ENCODE measurements at regions not wholly inside any gene's neighbourhood (a gene's known extent, or its start where the extent isn't known, plus 50 kb on each side); places are given as distances from the start of the nearest gene placed in this dataset.

- Histone ChIP-seq H3K9me2 (replicated peaks; ENCODE audit: insufficient read depth) (no peaks in the 10 kb centered on the region), H2AFZ (no peak overlapping the region), H3K4me2 (no peak overlapping the region), H3K4me1 (ENCODE audit: insufficient read depth) (no peaks in the 10 kb centered on the region), H3K27me3 (no peaks in the 10 kb centered on the region), H3K36me3 (replicated peaks; ENCODE audit: insufficient read depth, low read depth) (no peaks in the 10 kb centered on the region), H4K20me1 (ENCODE audit: insufficient read depth, poor library complexity, severe bottlenecking) (no peaks in the 10 kb centered on the region), H3K4me3 (no peak overlapping the region), H3K9me3 (ENCODE audit: low read depth) (no peaks in the 10 kb centered on the region), H3K27ac (no peak overlapping the region), H3K79me2 (no peaks in the 10 kb centered on the region)
- no peak for TF ChIP-seq EZH2phosphoT487 (IDR thresholded peaks at IDR 0.05; ENCODE audit: low read depth, severe bottlenecking, unreplicated experiment)
- TF ChIP-seq EZH2 (IDR thresholded peaks at IDR 0.05; ENCODE audit: borderline replicate concordance), result no peak
- no peak for TF ChIP-seq CTCF (IDR thresholded peaks at IDR 0.05; ENCODE audit: poor library complexity)
- DNase-seq (ENCODE audit: low spot score), result no peak
- 75% methylated on average over 8 of the region's 8 CpGs for WGBS (ENCODE audit: low lambda C conversion rate, missing lambda C conversion rate)
Measured at GRCh38 chr12:65653946-65654629, 170.2 kb upstream of the HMGA2 start.

GRCh38 chr12:65655074-65655493, 169.2 kb upstream of the HMGA2 start:
- WGBS (ENCODE audit: low lambda C conversion rate, missing lambda C conversion rate), result 79% methylated on average over 7 of the region's 7 CpGs
- Histone ChIP-seq H3K4me1 (ENCODE audit: insufficient read depth) (no peaks in the 10 kb centered on the region), H3K4me2 (no peak overlapping the region)

GRCh38 chr12:65656156-65656882, 168.0 kb upstream of the HMGA2 start:
- WGBS (ENCODE audit: low lambda C conversion rate, missing lambda C conversion rate), result 96% methylated on average over 2 of the region's 2 CpGs
- H3K27me3 ChIP-seq, result no peaks in the 10 kb centered on the region
- TF ChIP-seq EZH2 (IDR thresholded peaks at IDR 0.05; ENCODE audit: borderline replicate concordance), result no peak
- no peak for TF ChIP-seq EZH2phosphoT487 (IDR thresholded peaks at IDR 0.05; ENCODE audit: low read depth, severe bottlenecking, unreplicated experiment)
- no peak for TF ChIP-seq CTCF (IDR thresholded peaks at IDR 0.05; ENCODE audit: poor library complexity)

More at GRCh38 chr12:65655074-65655493, 169.2 kb upstream of the HMGA2 start:
- H4K20me1 ChIP-seq (ENCODE audit: insufficient read depth, poor library complexity, severe bottlenecking), result no peaks in the 10 kb centered on the region
- no peak overlapping the region for H3K4me3 ChIP-seq
- H3K9me3 ChIP-seq (ENCODE audit: low read depth), result no peaks in the 10 kb centered on the region
- TF ChIP-seq EZH2phosphoT487 (IDR thresholded peaks at IDR 0.05; ENCODE audit: low read depth, severe bottlenecking, unreplicated experiment), result no peak
- H2AFZ ChIP-seq, result no peak overlapping the region
- H3K27me3 ChIP-seq, result no peaks in the 10 kb centered on the region
- H3K9me2 ChIP-seq (replicated peaks; ENCODE audit: insufficient read depth), result no peaks in the 10 kb centered on the region
- H3K36me3 ChIP-seq (replicated peaks; ENCODE audit: insufficient read depth, low read depth), result no peaks in the 10 kb centered on the region
- no peak overlapping the region for H3K27ac ChIP-seq
- DNase-seq (ENCODE audit: low spot score), result no peak
- H3K79me2 ChIP-seq, result no peaks in the 10 kb centered on the region

GRCh38 chr12:65656891-65657351, 167.4 kb upstream of the HMGA2 start:
- H3K27ac ChIP-seq, result no peak overlapping the region
- H3K27me3 ChIP-seq, result no peaks in the 10 kb centered on the region
- H3K79me2 ChIP-seq, result no peaks in the 10 kb centered on the region
- WGBS (ENCODE audit: low lambda C conversion rate, missing lambda C conversion rate), result 79% methylated on average over 3 of the region's 3 CpGs
- H3K4me2 ChIP-seq, result no peak overlapping the region
- TF ChIP-seq EZH2phosphoT487 (IDR thresholded peaks at IDR 0.05; ENCODE audit: low read depth, severe bottlenecking, unreplicated experiment) (no peak), CTCF (IDR thresholded peaks at IDR 0.05; ENCODE audit: poor library complexity) (no peak), EZH2 (IDR thresholded peaks at IDR 0.05; ENCODE audit: borderline replicate concordance) (no peak)
- H3K36me3 ChIP-seq (replicated peaks; ENCODE audit: insufficient read depth, low read depth), result no peaks in the 10 kb centered on the region
- H3K4me3 ChIP-seq, result no peak overlapping the region
- H3K9me2 ChIP-seq (replicated peaks; ENCODE audit: insufficient read depth), result no peaks in the 10 kb centered on the region
- H2AFZ ChIP-seq, result no peak overlapping the region
- H3K9me3 ChIP-seq (ENCODE audit: low read depth), result no peaks in the 10 kb centered on the region
- DNase-seq (ENCODE audit: low spot score), result no peak
- no peaks in the 10 kb centered on the region for H4K20me1 ChIP-seq (ENCODE audit: insufficient read depth, poor library complexity, severe bottlenecking)
- H3K4me1 ChIP-seq (ENCODE audit: insufficient read depth), result no peaks in the 10 kb centered on the region

More at GRCh38 chr12:65656156-65656882, 168.0 kb upstream of the HMGA2 start:
- no peaks in the 10 kb centered on the region for H3K4me1 ChIP-seq (ENCODE audit: insufficient read depth)
- no peak overlapping the region for H3K27ac ChIP-seq
- no peaks in the 10 kb centered on the region for H3K79me2 ChIP-seq
- H3K9me3 ChIP-seq (ENCODE audit: low read depth), result no peaks in the 10 kb centered on the region
- no peaks in the 10 kb centered on the region for H4K20me1 ChIP-seq (ENCODE audit: insufficient read depth, poor library complexity, severe bottlenecking)
- H2AFZ ChIP-seq, result no peak overlapping the region
- no peak overlapping the region for H3K4me3 ChIP-seq
- H3K4me2 ChIP-seq, result no peak overlapping the region
- no peak for DNase-seq (ENCODE audit: low spot score)
- H3K36me3 ChIP-seq (replicated peaks; ENCODE audit: insufficient read depth, low read depth), result no peaks in the 10 kb centered on the region
- H3K9me2 ChIP-seq (replicated peaks; ENCODE audit: insufficient read depth), result no peaks in the 10 kb centered on the region

Measured in hepatocyte (in vitro differentiated cells).